Heart right ventricle (tissue), 16 donors: ENCODE measurements at regions not wholly inside any gene's neighbourhood (a gene's known extent, or its start where the extent isn't known, plus 50 kb on each side); places are given as distances from the start of the nearest gene placed in this dataset.
"Not testable (repeated sequence)": the region's sequence is repeated elsewhere in the genome, so short reads cannot be mapped to it uniquely, and the experiment has no call there.

Experiments
- ATAC-seq, 8 donors: fragments of 200-7000 bp; cut with Tn5 transposase; one replicate each; pipeline ENCODE4 v1.9.1; 2020; ENCODE audit warnings: mild to moderate bottlenecking in 8 of 8, moderate library complexity in 8 of 8, moderate number of reproducible peaks in 1 of 8
- DNase-seq, 2 donors: peaks; one replicate each; pipeline ENCODE4 v3.0.0-alpha.2; 2020
- H3K27ac ChIP-seq, 10 donors: fragments of 200-600 bp; sonication (generic) in 2 of 10; one replicate each; pipeline versions ENCODE4 v1.5.0 to v1.8.0; 2020 to 2022; ENCODE audit warnings: mild to moderate bottlenecking in 3 of 10
- H3K27me3 ChIP-seq, 7 donors: fragments of 200-600 bp; one replicate each; pipeline ENCODE4 v1.8.0; 2021 to 2022; ENCODE audit warnings: mild to moderate bottlenecking in 2 of 7
- H3K36me3 ChIP-seq, 9 donors: fragments of 200-600 bp; sonication (generic) in 1 of 9; one replicate each; pipeline versions ENCODE4 v1.5.0 to v1.8.0; 2020 to 2022; ENCODE audit warnings: mild to moderate bottlenecking in 2 of 9
- H3K4me1 ChIP-seq, 9 donors: fragments of 200-600 bp; sonication (generic) in 1 of 9; one replicate each; pipeline versions ENCODE4 v1.5.0 to v1.8.0; 2020 to 2022; ENCODE audit warnings: mild to moderate bottlenecking in 4 of 9
- H3K4me3 ChIP-seq, 10 donors: fragments of 200-600 bp; sonication (generic) in 2 of 10; one replicate each; pipeline versions ENCODE4 v1.5.0 to v1.8.0; 2020 to 2022; ENCODE audit warnings: mild to moderate bottlenecking in 7 of 10, moderate library complexity in 2 of 10
- H3K9me3 ChIP-seq, 11 donors: fragments of 200-600 bp in 10 of 11; sonication (generic) in 2 of 11; one replicate each; pipeline versions ENCODE4 v1.5.0 to v1.8.0; 2013 to 2022; ENCODE audit warnings: mild to moderate bottlenecking in 2 of 11, control low read depth in 1 of 11, moderate library complexity in 1 of 11
- CTCF ChIP-seq, 9 donors: fragments of 200-600 bp; sonication (generic) in 2 of 9; IDR thresholded peaks; one replicate each; pipeline versions ENCODE4 v1.5.0 to v1.8.0; 2021 to 2022; ENCODE audit warnings: antibody characterized with exemption in 9 of 9, mild to moderate bottlenecking in 5 of 9, moderate library complexity in 1 of 9
- WGBS, 2 donors: extraction: QIAGEN DNeasy Blood & Tissue Kit; methylation state at CpG; one replicate each; pipeline ENCODE4 v1.1.7; 2013; ENCODE audit warnings: inconsistent platforms in 1 of 2; 5-methylcytosine and 5-hydroxymethylcytosine counted together
- intact Hi-C, 10 donors: fragments of 100-400 bp; cut with DNase I; formaldehyde crosslinking; loops; one replicate each; pipeline versions ENCODE4 v1.11.1 to v1.14.2; 2022
- donor health status: Arrhythmogenic right ventricular cardiomyopathy.
- donor health status: ischemic (EF 13 %, LVEDD 7.1; RV severe dilation, severe dysfunction).
- donor health status: healthy with polysubstance abuse.
- donor health status: DM: no; HTN: yes; CAD: no.
- donor health status: DM: no; HTN: no; CAD: no.
- donor health status: ischemic (EF 25% LVEDD 6.9; RV normal size, moderate dysfunction).
- donor health status: ischemic (EF 25% LVEDD 5.7; RV mildly dilated, moderate dysfunction).
- donor health status: healthy.
- donor health status: DM: yes; HTN: yes; CAD: no.
- donor health status: Ischemic cardiomyopathy.
- donor health status: ischemic (EF 35%, LVEDD 5.7; RV mildly dilated, moderate dysfunction).
- donor health status: nonischemic (EF 11% LVEDD 7.7; RV severe dilation, severe dysfunction).
- donor health status: DM: yes; HTN: yes; CAD: no.
- donor health status: PGD.
- donor health status: ischemic (EF 29% LVEDD 5.4; RV normal size, mild dysfunction).
- donor health status: nonischemic (EF 23%, LVEDD 6.1; RV moderate dilation, normal function).

- TF ChIP-seq CTCF (IDR thresholded peaks at IDR 0.05) = no peak
- WGBS, 2 donors = 74 to 84% methylated on average over 2 of the region's 2 CpGs
- intact Hi-C loops = no loop called here
- Histone ChIP-seq H3K27ac (no peak overlapping the region), H3K36me3 (no peaks in the 10 kb centered on the region), H3K9me3 (no peaks in the 10 kb centered on the region), H3K27me3 (peaks cover 0 to 5% (median 0%) of the 10 kb centered on the region in 7 donors), H3K4me3 (no peak overlapping the region), H3K4me1 (no peaks in the 10 kb centered on the region)
- ATAC-seq (no peak), DNase-seq (no peak)
Observed at GRCh38 chr5:152106571-152106970, 181.9 kb upstream of the GLRA1 start.

- Histone ChIP-seq H3K9me3 (no peaks in the 10 kb centered on the region), H3K36me3 (no peaks in the 10 kb centered on the region), H3K4me1 (no peaks in the 10 kb centered on the region), H3K27ac (no peak overlapping the region), H3K27me3 (peaks cover 0 to 5% (median 0%) of the 10 kb centered on the region in 7 donors), H3K4me3 (no peak overlapping the region)
- WGBS, 2 donors = 89% methylated on average over 2 of the region's 2 CpGs
- ATAC-seq (no peak), DNase-seq (no peak)
- TF ChIP-seq CTCF (IDR thresholded peaks at IDR 0.05) = no peak
- intact Hi-C loops = no loop called here
Observed at GRCh38 chr5:152105085-152105484, 180.4 kb upstream of the GLRA1 start.

GRCh38 chr5:152104211-152104610 is 179.6 kb upstream of the GLRA1 start:
- peaks cover 0 to 5% (median 0%) of the 10 kb centered on the region in 7 donors for H3K27me3 ChIP-seq
- H3K9me3 ChIP-seq = no peaks in the 10 kb centered on the region
- H3K4me1 ChIP-seq = no peaks in the 10 kb centered on the region
- intact Hi-C loops = no loop called here
- DNase-seq = no peak
- no peak for ATAC-seq
- H3K36me3 ChIP-seq = no peaks in the 10 kb centered on the region
- TF ChIP-seq CTCF (IDR thresholded peaks at IDR 0.05) = no peak
- WGBS, 2 donors = 61 to 74% methylated on average over 3 of the region's 3 CpGs
- no peak overlapping the region for H3K4me3 ChIP-seq
- H3K27ac ChIP-seq = no peak overlapping the region

- intact Hi-C loops = not testable (repeated sequence)
Observed at GRCh38 chr5:152102908-152103307, 178.3 kb upstream of the GLRA1 start.

GRCh38 chr5:152102057-152102456 is 177.4 kb upstream of the GLRA1 start:
- Histone ChIP-seq H3K36me3 (no peaks in the 10 kb centered on the region), H3K27ac (no peak overlapping the region), H3K4me3 (no peak overlapping the region), H3K4me1 (no peaks in the 10 kb centered on the region), H3K27me3 (peaks cover 0 to 5% (median 0%) of the 10 kb centered on the region in 7 donors), H3K9me3 (no peaks in the 10 kb centered on the region)
- no peak for ATAC-seq
- WGBS, 2 donors = 80 to 81% methylated on average over 3 of the region's 3 CpGs
- intact Hi-C loops = no loop called here
- DNase-seq = no peak
- no peak for TF ChIP-seq CTCF (IDR thresholded peaks at IDR 0.05)

More at GRCh38 chr5:152102908-152103307, 178.3 kb upstream of the GLRA1 start:
- not testable (repeated sequence) for H3K36me3 ChIP-seq, H3K27ac ChIP-seq, H3K4me3 ChIP-seq, ATAC-seq, H3K4me1 ChIP-seq, DNase-seq, H3K27me3 ChIP-seq, H3K9me3 ChIP-seq
- WGBS, 2 donors = 50 to 72% methylated on average over 1 of the region's 1 CpG
